ENCODE measurements at regions not wholly inside any gene's neighbourhood (a gene's known extent, or its start where the extent isn't known, plus 50 kb on each side); places are given as distances from the start of the nearest gene placed in this dataset.

GRCh38 chr15:77819851-77820728, 187.4 kb upstream of the LINGO1 start:
- no peak for TF ChIP-seq CTCF (IDR thresholded peaks at IDR 0.05)
- TF ChIP-seq EZH2 (IDR thresholded peaks at IDR 0.05; ENCODE audit: borderline replicate concordance, insufficient read depth, low read depth, low read length, poor library complexity, severe bottlenecking) = no peak

All from B cell (primary cell).